DMS153 treated with DMSO at 0.1 percent for 48 hours (cell line): ENCODE measurements at regions not wholly inside any gene's neighbourhood (a gene's known extent, or its start where the extent isn't known, plus 50 kb on each side); places are given as distances from the start of the nearest gene placed in this dataset.
"Not testable (repeated sequence)": the region's sequence is repeated elsewhere in the genome, so short reads cannot be mapped to it uniquely, and the experiment has no call there.

ENCODE experiments used
- DNase-seq: peaks from one replicate; lab custom pipeline; 2025; ENCODE audit not compliant: unreplicated experiment; lab: John Stamatoyannopoulos, UW

- no peak for DNase-seq
Measured at GRCh38 chr12:33817713-33818112, 204.6 kb upstream of the ALG10 start.

GRCh38 chr12:33818313-33818712 lies 204.0 kb upstream of the ALG10 start:
- no peak for DNase-seq

GRCh38 chr12:33825442-33825841 lies 196.9 kb upstream of the ALG10 start:
- DNase-seq: no peak

- DNase-seq: peak; percentile 46
Measured at GRCh38 chr12:33825986-33826602, 196.2 kb upstream of the ALG10 start.

GRCh38 chr12:33828326-33828725 lies 194.0 kb upstream of the ALG10 start:
- no peak for DNase-seq

- no peak for DNase-seq
Measured at GRCh38 chr12:33830070-33830469, 192.2 kb upstream of the ALG10 start.

- DNase-seq: no peak
Measured at GRCh38 chr12:33832900-33833299, 189.4 kb upstream of the ALG10 start.

- no peak for DNase-seq
Measured at GRCh38 chr12:33834672-33835071, 187.6 kb upstream of the ALG10 start.

GRCh38 chr12:33876618-33877017 lies 145.7 kb upstream of the ALG10 start:
- DNase-seq: no peak

- no peak for DNase-seq
Measured at GRCh38 chr12:33892425-33892824, 129.9 kb upstream of the ALG10 start.

GRCh38 chr12:33920460-33920859 lies 101.8 kb upstream of the ALG10 start:
- DNase-seq: not testable (repeated sequence)

- no peak for DNase-seq
Measured at GRCh38 chr12:33926095-33926494, 96.2 kb upstream of the ALG10 start.

- DNase-seq: not testable (repeated sequence)
Measured at GRCh38 chr12:33937669-33938068, 84.6 kb upstream of the ALG10 start.

GRCh38 chr12:33942172-33942571 lies 80.1 kb upstream of the ALG10 start:
- no peak for DNase-seq

GRCh38 chr12:33944703-33945437 lies 77.4 kb upstream of the ALG10 start:
- DNase-seq: no peak

- DNase-seq: no peak
Measured at GRCh38 chr12:33945438-33945784, 76.9 kb upstream of the ALG10 start.

GRCh38 chr12:33966219-33966618 lies 56.1 kb upstream of the ALG10 start:
- not testable (repeated sequence) for DNase-seq

GRCh38 chr12:33967760-33968159 lies 54.5 kb upstream of the ALG10 start:
- DNase-seq: no peak
